ENCODE measurements at regions not wholly inside any gene's neighbourhood (a gene's known extent, or its start where the extent isn't known, plus 50 kb on each side); places are given as distances from the start of the nearest gene placed in this dataset.

DNA sequence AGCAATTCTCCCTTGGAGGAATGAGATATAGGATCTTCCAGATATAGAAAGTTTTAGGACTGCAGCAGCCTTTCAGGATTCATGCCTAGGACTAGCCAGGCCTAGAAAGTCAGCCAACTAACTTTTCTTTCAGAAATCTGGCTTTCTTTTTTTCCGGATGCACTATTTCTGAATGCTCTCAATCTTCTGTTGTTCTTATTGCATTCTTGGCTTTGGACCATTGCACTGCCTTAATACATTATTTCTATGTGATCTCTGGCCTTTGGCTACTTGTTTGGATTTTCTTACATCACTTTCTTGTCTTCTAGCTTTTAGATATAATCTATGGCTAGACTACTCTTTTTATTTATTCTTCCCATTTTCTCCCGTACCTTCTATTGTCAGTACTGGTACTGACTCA is 813.1 kb upstream of the HTR2C start:
- Mint-ChIP-seq H3K36me3 (ENCODE audit: low read depth) (no peaks in the 10 kb centered on the region), H3K27ac (ENCODE audit: unreplicated experiment) (no peak overlapping the region)

DNA sequence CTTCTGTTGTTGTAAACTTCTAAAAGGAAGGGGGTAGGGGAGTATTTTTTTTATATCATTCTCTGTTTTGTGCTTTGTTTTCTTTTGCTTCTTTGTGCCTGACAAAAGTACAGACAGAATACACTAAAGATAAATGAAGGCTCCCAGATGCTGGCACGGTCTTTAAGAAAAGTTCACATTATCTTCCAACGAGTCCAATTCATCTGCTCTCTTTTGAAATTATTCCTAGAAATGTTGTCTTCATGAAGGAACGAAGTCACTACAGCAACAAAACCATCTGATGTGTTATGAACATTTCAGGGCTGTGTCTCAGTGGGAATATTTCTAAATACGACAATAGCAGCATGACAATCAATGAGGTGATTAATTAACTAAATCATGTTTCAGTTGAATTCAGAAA is 813.8 kb upstream of the HTR2C start:
- H3K4me1 Mint-ChIP-seq: no peaks in the 10 kb centered on the region
- no peaks in the 10 kb centered on the region for H3K27me3 Mint-ChIP-seq (ENCODE audit: low read depth)
- DNase-seq (ENCODE audit: low read depth, low spot score): no peak
- H3K27ac Mint-ChIP-seq (ENCODE audit: unreplicated experiment): no peak overlapping the region
- H3K9me3 Mint-ChIP-seq: no peaks in the 10 kb centered on the region
- H3K4me3 Mint-ChIP-seq: no peak overlapping the region
- no peaks in the 10 kb centered on the region for H3K36me3 Mint-ChIP-seq (ENCODE audit: low read depth)
- TF ChIP-seq, protein P1, sequence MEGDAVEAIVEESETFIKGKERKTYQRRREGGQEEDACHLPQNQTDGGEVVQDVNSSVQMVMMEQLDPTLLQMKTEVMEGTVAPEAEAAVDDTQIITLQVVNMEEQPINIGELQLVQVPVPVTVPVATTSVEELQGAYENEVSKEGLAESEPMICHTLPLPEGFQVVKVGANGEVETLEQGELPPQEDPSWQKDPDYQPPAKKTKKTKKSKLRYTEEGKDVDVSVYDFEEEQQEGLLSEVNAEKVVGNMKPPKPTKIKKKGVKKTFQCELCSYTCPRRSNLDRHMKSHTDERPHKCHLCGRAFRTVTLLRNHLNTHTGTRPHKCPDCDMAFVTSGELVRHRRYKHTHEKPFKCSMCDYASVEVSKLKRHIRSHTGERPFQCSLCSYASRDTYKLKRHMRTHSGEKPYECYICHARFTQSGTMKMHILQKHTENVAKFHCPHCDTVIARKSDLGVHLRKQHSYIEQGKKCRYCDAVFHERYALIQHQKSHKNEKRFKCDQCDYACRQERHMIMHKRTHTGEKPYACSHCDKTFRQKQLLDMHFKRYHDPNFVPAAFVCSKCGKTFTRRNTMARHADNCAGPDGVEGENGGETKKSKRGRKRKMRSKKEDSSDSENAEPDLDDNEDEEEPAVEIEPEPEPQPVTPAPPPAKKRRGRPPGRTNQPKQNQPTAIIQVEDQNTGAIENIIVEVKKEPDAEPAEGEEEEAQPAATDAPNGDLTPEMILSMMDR (conservative IDR thresholded peaks at IDR 0.05): no peak

More for the DNA sequence above, 813.1 kb upstream of the HTR2C start:
- no peaks in the 10 kb centered on the region for H3K27me3 Mint-ChIP-seq (ENCODE audit: low read depth)
- H3K4me3 Mint-ChIP-seq: no peak overlapping the region
- no peak for DNase-seq (ENCODE audit: low read depth, low spot score)
- TF ChIP-seq, protein P1 (conservative IDR thresholded peaks at IDR 0.05): no peak
- H3K9me3 Mint-ChIP-seq: no peaks in the 10 kb centered on the region
- no peaks in the 10 kb centered on the region for H3K4me1 Mint-ChIP-seq

DNA sequence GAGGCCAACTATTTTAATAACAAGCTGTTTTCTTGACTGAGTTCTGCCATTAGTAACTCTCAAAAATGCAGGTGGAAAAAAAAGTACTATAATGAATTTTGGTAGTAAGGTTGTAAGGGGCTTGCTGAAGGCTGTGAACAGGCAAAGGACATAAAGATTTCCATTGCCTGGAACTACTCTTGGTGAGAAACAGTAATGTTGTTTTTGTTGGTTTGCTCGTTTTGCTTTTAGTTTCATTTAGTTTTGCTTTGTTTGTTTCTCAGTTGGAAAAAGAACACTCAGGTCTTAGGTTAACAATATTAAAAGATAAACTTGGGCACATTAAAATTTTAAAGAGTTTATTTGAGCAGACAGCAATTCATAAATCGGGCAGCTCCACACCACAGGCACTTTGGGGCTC is 824.5 kb upstream of the HTR2C start:
- H3K4me1 Mint-ChIP-seq: peaks cover 3% of the 10 kb centered on the region
- TF ChIP-seq, protein P1 (conservative IDR thresholded peaks at IDR 0.05): no peak
- no peak overlapping the region for H3K4me3 Mint-ChIP-seq
- no peaks in the 10 kb centered on the region for H3K36me3 Mint-ChIP-seq (ENCODE audit: low read depth)
- H3K9me3 Mint-ChIP-seq: peaks cover 4% of the 10 kb centered on the region
- H3K27ac Mint-ChIP-seq (ENCODE audit: unreplicated experiment): no peak overlapping the region
- no peaks in the 10 kb centered on the region for H3K27me3 Mint-ChIP-seq (ENCODE audit: low read depth)
- no peak for DNase-seq (ENCODE audit: low read depth, low spot score)

DNA sequence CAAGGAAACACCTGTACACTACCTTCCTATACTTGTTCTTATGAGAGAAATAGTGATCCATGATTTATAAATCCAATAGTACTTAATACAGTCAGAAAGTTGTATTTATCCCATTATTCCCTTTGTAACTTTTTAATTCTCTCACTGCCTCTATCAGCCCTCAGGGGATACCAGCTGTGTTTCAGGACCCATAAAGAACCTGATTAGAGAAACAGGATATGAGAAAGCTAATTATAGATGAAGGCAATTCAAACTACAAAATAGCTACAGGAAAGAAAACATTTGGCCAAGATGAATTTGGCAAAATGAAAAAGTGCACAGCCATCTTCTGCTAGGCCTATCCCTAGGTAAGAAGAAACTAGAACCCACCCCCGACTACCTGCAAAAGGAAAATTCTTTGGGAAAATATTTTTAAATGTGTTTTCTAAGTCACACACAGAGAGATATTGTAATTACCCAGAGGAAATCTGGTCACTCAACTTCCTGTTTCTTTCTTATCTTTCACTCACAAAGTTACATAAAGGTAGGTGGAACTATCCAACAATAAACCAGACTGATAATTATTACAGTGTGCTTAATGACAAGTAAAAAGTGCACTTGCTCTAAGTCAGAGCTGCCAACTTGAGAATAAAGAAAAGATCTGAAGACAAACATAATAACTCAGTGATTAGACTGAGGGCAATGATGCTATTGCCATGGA is 836.5 kb upstream of the HTR2C start:
- Mint-ChIP-seq H3K27ac (ENCODE audit: unreplicated experiment) (no peak overlapping the region), H3K27me3 (ENCODE audit: low read depth) (no peaks in the 10 kb centered on the region), H3K4me3 (no peak overlapping the region), H3K9me3 (peaks cover 2% of the 10 kb centered on the region), H3K4me1 (peaks cover 3% of the 10 kb centered on the region), H3K36me3 (ENCODE audit: low read depth) (no peaks in the 10 kb centered on the region)
- TF ChIP-seq, protein P1 (conservative IDR thresholded peaks at IDR 0.05): no peak
- no peak for DNase-seq (ENCODE audit: low read depth, low spot score)

DNA sequence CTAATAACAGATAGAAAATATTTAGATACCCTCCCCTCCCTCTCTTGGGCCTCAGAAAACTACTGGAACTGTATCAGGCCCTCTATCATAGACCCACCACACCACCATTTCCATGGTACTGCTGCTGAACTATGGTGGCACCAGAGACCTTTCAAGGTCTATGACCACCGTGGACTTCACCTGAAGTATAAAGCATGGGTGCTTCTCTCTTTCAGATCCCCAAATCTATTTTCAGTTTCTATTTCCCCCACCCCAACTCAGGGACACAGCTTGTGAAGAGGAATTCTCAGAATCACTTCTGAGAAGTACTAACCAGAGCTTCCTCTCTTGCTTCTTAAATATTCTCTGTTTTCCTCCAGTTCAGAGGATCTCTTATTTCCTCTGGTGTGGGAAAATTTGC is 840.8 kb upstream of the HTR2C start:
- Mint-ChIP-seq H3K27ac (ENCODE audit: unreplicated experiment) (no peak overlapping the region), H3K9me3 (no peaks in the 10 kb centered on the region), H3K27me3 (ENCODE audit: low read depth) (no peaks in the 10 kb centered on the region), H3K36me3 (ENCODE audit: low read depth) (no peaks in the 10 kb centered on the region), H3K4me1 (peaks cover 3% of the 10 kb centered on the region), H3K4me3 (no peak overlapping the region)
- TF ChIP-seq, protein P1 (conservative IDR thresholded peaks at IDR 0.05): no peak
- DNase-seq (ENCODE audit: low read depth, low spot score): no peak

Measured in neural crest cell (in vitro differentiated cells).